GM23338 (cell line): ENCODE measurements at regions not wholly inside any gene's neighbourhood (a gene's known extent, or its start where the extent isn't known, plus 50 kb on each side); places are given as distances from the start of the nearest gene placed in this dataset.

Experiments
- ATAC-seq: fragments of 200-7000 bp; cut with Tn5 transposase; 3 replicates; pipeline ENCODE4 v1.9.1; 2020
- DNase-seq: peaks from one replicate; pipeline ENCODE4 v3.0.0-alpha.2; 2015; ENCODE audit warnings: low spot score
- H2AFZ ChIP-seq: fragments of 200-600 bp; sonication (generic); 2 replicates; pipeline ENCODE4 v1.8.0; 2016; ENCODE audit warnings: antibody characterized with exemption, mild to moderate bottlenecking, moderate library complexity
- H3F3A ChIP-seq: fragments of 200-600 bp; sonication (generic); replicated peaks from 2 replicates; pipeline ENCODE4 v1.8.0; 2017; ENCODE audit warnings: antibody characterized with exemption, mixed run types, low read depth
- H3K27ac ChIP-seq: fragments of 200-600 bp; sonication (generic); 2 replicates; pipeline ENCODE4 v1.6.1; 2016; ENCODE audit warnings: low read depth
- H3K27me3 ChIP-seq: fragments of 200-600 bp; sonication (generic); 2 replicates; pipeline ENCODE4 v1.8.0; 2016; ENCODE audit warnings: mild to moderate bottlenecking, mixed run types, moderate library complexity; ENCODE audit not compliant: insufficient read depth
- H3K36me3 ChIP-seq: fragments of 200-600 bp; sonication (generic); 2 replicates; pipeline ENCODE4 v1.8.0; 2016; ENCODE audit warnings: mild to moderate bottlenecking; ENCODE audit not compliant: insufficient read depth
- H3K4me1 ChIP-seq: fragments of 200-600 bp; sonication (generic); 2 replicates; pipeline ENCODE4 v1.8.0; 2016; ENCODE audit warnings: mild to moderate bottlenecking, moderate library complexity; ENCODE audit not compliant: insufficient read depth
- H3K4me2 ChIP-seq: fragments of 200-600 bp; sonication (generic); 2 replicates; pipeline ENCODE4 v1.7.1; 2017; ENCODE audit warnings: mixed run types
- H3K4me3 ChIP-seq: fragments of 200-600 bp; sonication (generic); 2 replicates; pipeline ENCODE4 v1.6.1; 2016; ENCODE audit warnings: mixed run types
- H3K79me2 ChIP-seq: fragments of 200-600 bp; sonication (generic); replicated peaks from 2 replicates; pipeline ENCODE4 v1.8.0; 2017; ENCODE audit warnings: mild to moderate bottlenecking; ENCODE audit not compliant: insufficient read depth
- H3K9me2 ChIP-seq: fragments of 200-600 bp; sonication (generic); 2 replicates; pipeline ENCODE4 v1.8.0; 2017; ENCODE audit not compliant: insufficient read depth
- H4K20me1 ChIP-seq: fragments of 200-600 bp; sonication (generic); replicated peaks from 2 replicates; pipeline ENCODE4 v1.8.0; 2017; ENCODE audit warnings: mild to moderate bottlenecking; ENCODE audit not compliant: insufficient read depth
- H3K27ac Mint-ChIP-seq: 2 replicates; pipeline ENCODE4 v1.8.0; 2020; ENCODE audit warnings: inconsistent platforms, mild to moderate bottlenecking, moderate library complexity, mixed read lengths
- H3K27me3 Mint-ChIP-seq: 3 replicates; pipeline ENCODE4 v1.8.0; 2022; ENCODE audit warnings: low read depth, mild to moderate bottlenecking, moderate library complexity, mixed read lengths, inconsistent platforms; ENCODE audit not compliant: insufficient read depth, poor library complexity
- H3K36me3 Mint-ChIP-seq: 3 replicates; pipeline ENCODE4 v1.8.0; 2021; ENCODE audit warnings: low read depth, mild to moderate bottlenecking, inconsistent platforms, moderate library complexity, mixed read lengths
- H3K4me1 Mint-ChIP-seq: 3 replicates; pipeline ENCODE4 v1.8.0; 2020; ENCODE audit warnings: mild to moderate bottlenecking, inconsistent platforms, mixed read lengths
- H3K4me3 Mint-ChIP-seq: 3 replicates; pipeline ENCODE4 v1.8.0; 2021; ENCODE audit warnings: moderate library complexity, mild to moderate bottlenecking, inconsistent platforms, mixed read lengths
- H3K9me3 Mint-ChIP-seq: 3 replicates; pipeline ENCODE4 v1.8.0; 2020; ENCODE audit warnings: moderate library complexity, mild to moderate bottlenecking, inconsistent platforms, mixed read lengths
- CREB1 ChIP-seq: fragments of 250-450 bp; sonication (Bioruptor Pico); IDR thresholded peaks from 2 replicates; pipeline ENCODE4 v1.5.0; 2020; ENCODE audit warnings: low read depth, mild to moderate bottlenecking, moderate library complexity
- ETS1 ChIP-seq: IDR thresholded peaks from 2 replicates; pipeline ENCODE4 v1.6.1; 2016; ENCODE audit warnings: antibody characterized with exemption
- EZH2 ChIP-seq: fragments of 200-600 bp; sonication (generic); IDR thresholded peaks from one replicate; pipeline ENCODE4 v1.8.0; 2017; ENCODE audit warnings: antibody characterized with exemption, mild to moderate bottlenecking, low read depth; ENCODE audit not compliant: unreplicated experiment
- EZH2phosphoT487 ChIP-seq: fragments of 200-600 bp; sonication (generic); IDR thresholded peaks from one replicate; pipeline ENCODE4 v1.8.1; 2018; ENCODE audit warnings: antibody characterized with exemption; ENCODE audit not compliant: unreplicated experiment
- JUNB ChIP-seq: IDR thresholded peaks from one replicate; pipeline ENCODE4 v1.6.1; 2016; ENCODE audit warnings: antibody characterized with exemption; ENCODE audit not compliant: unreplicated experiment
- POLR2AphosphoS5 ChIP-seq: IDR thresholded peaks from 2 replicates; pipeline ENCODE4 v1.6.1; 2016; ENCODE audit warnings: antibody characterized with exemption, low read depth
- STAT1 ChIP-seq: IDR thresholded peaks from one replicate; pipeline ENCODE4 v1.6.1; 2016; ENCODE audit warnings: antibody characterized with exemption; ENCODE audit not compliant: unreplicated experiment
- ZNF114 ChIP-seq: fragments of 250-450 bp; sonication (Bioruptor Pico); IDR thresholded peaks from 2 replicates; pipeline ENCODE4 v1.5.0; 2020; ENCODE audit warnings: mild to moderate bottlenecking, moderate library complexity
- ZNF331 ChIP-seq: fragments of 250-450 bp; sonication (Bioruptor Pico); IDR thresholded peaks from 2 replicates; pipeline ENCODE4 v1.5.0; 2020; ENCODE audit warnings: low read depth, mild to moderate bottlenecking, moderate library complexity
- TF ChIP-seq, protein P1 (sequence below), 2 experiments: fragments of 200-600 bp in 1 of 2; sonication (generic) in 1 of 2; conservative IDR thresholded peaks; 2 replicates each; pipeline versions ENCODE4 v1.5.1 to v1.6.1; 2016 to 2017; ENCODE audit warnings: antibody characterized with exemption in 2 of 2, low read depth in 2 of 2, mild to moderate bottlenecking in 2 of 2, moderate library complexity in 1 of 2
- TF ChIP-seq, protein P2 (sequence below): fragments of 250-450 bp; sonication (Bioruptor Pico); IDR thresholded peaks from 2 replicates; pipeline ENCODE4 v1.5.0; 2020; ENCODE audit warnings: mild to moderate bottlenecking, moderate library complexity

DNA sequence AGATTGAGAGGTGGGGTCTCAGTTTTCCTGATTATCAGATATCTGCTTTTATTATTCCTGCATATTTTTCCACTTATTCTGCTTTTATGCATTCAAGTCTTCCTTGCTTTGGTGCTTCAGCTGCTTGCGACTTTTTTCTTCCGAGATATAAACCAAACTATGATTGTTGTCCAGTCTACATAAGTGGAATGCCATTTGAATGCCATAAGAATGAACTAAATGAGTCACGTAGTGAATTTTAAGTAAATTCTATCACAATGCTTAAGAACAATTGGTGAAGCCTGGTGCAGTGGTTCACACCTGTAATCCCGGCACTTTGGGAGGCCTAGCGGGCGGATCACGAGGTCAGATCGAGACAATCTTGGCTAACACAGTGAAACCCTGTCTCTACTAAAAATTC, 189.1 kb downstream of the PCDH18 start:
- no peak overlapping the region for H3K4me2 ChIP-seq
- no peaks in the 10 kb centered on the region for H3K36me3 Mint-ChIP-seq
- no peak overlapping the region for H2AFZ ChIP-seq
- H4K20me1 ChIP-seq = no peaks in the 10 kb centered on the region
- TF ChIP-seq STAT1 = no peak
- no peaks in the 10 kb centered on the region for H3K27me3 ChIP-seq
- H3K27ac ChIP-seq = no peak overlapping the region
- no peaks in the 10 kb centered on the region for H3K79me2 ChIP-seq
- H3F3A ChIP-seq = no peaks in the 10 kb centered on the region
- H3K9me3 Mint-ChIP-seq = no peaks in the 10 kb centered on the region
- H3K36me3 ChIP-seq = no peaks in the 10 kb centered on the region
- no peak overlapping the region for H3K4me3 ChIP-seq
- H3K27ac Mint-ChIP-seq = no peak overlapping the region
- DNase-seq (no peak), ATAC-seq (no peak)
- no peaks in the 10 kb centered on the region for H3K4me1 ChIP-seq
- H3K27me3 Mint-ChIP-seq = no peaks in the 10 kb centered on the region
- H3K4me1 Mint-ChIP-seq = no peaks in the 10 kb centered on the region
- no peak overlapping the region for H3K4me3 Mint-ChIP-seq
- H3K9me2 ChIP-seq = no peaks in the 10 kb centered on the region

- Mint-ChIP-seq H3K4me3 (no peak overlapping the region), H3K36me3 (peaks cover 8% of the 10 kb centered on the region; the same call in 2 of the 3 replicates), H3K9me3 (peaks cover 17% of the 10 kb centered on the region), H3K4me1 (no peaks in the 10 kb centered on the region), H3K27ac (no peak overlapping the region), H3K27me3 (peaks cover 2% of the 10 kb centered on the region)
- H3F3A ChIP-seq = no peaks in the 10 kb centered on the region
- H3K27me3 ChIP-seq = no peaks in the 10 kb centered on the region
- no peak overlapping the region for H2AFZ ChIP-seq
- H3K36me3 ChIP-seq = no peaks in the 10 kb centered on the region
- H3K4me3 ChIP-seq = no peak overlapping the region
- H4K20me1 ChIP-seq = no peaks in the 10 kb centered on the region
- no peaks in the 10 kb centered on the region for H3K9me2 ChIP-seq
- no peaks in the 10 kb centered on the region for H3K79me2 ChIP-seq
- DNase-seq = no peak
- H3K4me2 ChIP-seq = no peak overlapping the region
- H3K4me1 ChIP-seq = no peaks in the 10 kb centered on the region
- H3K27ac ChIP-seq = no peak overlapping the region
- no peak for ATAC-seq
- no peak for TF ChIP-seq STAT1
- no peak for TF ChIP-seq ZNF331
- no peak for TF ChIP-seq ETS1
- no peak for TF ChIP-seq CREB1 (CRISPR knock-in tag)
- TF ChIP-seq, protein P1, sequence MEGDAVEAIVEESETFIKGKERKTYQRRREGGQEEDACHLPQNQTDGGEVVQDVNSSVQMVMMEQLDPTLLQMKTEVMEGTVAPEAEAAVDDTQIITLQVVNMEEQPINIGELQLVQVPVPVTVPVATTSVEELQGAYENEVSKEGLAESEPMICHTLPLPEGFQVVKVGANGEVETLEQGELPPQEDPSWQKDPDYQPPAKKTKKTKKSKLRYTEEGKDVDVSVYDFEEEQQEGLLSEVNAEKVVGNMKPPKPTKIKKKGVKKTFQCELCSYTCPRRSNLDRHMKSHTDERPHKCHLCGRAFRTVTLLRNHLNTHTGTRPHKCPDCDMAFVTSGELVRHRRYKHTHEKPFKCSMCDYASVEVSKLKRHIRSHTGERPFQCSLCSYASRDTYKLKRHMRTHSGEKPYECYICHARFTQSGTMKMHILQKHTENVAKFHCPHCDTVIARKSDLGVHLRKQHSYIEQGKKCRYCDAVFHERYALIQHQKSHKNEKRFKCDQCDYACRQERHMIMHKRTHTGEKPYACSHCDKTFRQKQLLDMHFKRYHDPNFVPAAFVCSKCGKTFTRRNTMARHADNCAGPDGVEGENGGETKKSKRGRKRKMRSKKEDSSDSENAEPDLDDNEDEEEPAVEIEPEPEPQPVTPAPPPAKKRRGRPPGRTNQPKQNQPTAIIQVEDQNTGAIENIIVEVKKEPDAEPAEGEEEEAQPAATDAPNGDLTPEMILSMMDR (conservative IDR thresholded peaks at IDR 0.05; ENCODE audit: low read depth in 2 of 2) = no peak
- TF ChIP-seq, protein P2, sequence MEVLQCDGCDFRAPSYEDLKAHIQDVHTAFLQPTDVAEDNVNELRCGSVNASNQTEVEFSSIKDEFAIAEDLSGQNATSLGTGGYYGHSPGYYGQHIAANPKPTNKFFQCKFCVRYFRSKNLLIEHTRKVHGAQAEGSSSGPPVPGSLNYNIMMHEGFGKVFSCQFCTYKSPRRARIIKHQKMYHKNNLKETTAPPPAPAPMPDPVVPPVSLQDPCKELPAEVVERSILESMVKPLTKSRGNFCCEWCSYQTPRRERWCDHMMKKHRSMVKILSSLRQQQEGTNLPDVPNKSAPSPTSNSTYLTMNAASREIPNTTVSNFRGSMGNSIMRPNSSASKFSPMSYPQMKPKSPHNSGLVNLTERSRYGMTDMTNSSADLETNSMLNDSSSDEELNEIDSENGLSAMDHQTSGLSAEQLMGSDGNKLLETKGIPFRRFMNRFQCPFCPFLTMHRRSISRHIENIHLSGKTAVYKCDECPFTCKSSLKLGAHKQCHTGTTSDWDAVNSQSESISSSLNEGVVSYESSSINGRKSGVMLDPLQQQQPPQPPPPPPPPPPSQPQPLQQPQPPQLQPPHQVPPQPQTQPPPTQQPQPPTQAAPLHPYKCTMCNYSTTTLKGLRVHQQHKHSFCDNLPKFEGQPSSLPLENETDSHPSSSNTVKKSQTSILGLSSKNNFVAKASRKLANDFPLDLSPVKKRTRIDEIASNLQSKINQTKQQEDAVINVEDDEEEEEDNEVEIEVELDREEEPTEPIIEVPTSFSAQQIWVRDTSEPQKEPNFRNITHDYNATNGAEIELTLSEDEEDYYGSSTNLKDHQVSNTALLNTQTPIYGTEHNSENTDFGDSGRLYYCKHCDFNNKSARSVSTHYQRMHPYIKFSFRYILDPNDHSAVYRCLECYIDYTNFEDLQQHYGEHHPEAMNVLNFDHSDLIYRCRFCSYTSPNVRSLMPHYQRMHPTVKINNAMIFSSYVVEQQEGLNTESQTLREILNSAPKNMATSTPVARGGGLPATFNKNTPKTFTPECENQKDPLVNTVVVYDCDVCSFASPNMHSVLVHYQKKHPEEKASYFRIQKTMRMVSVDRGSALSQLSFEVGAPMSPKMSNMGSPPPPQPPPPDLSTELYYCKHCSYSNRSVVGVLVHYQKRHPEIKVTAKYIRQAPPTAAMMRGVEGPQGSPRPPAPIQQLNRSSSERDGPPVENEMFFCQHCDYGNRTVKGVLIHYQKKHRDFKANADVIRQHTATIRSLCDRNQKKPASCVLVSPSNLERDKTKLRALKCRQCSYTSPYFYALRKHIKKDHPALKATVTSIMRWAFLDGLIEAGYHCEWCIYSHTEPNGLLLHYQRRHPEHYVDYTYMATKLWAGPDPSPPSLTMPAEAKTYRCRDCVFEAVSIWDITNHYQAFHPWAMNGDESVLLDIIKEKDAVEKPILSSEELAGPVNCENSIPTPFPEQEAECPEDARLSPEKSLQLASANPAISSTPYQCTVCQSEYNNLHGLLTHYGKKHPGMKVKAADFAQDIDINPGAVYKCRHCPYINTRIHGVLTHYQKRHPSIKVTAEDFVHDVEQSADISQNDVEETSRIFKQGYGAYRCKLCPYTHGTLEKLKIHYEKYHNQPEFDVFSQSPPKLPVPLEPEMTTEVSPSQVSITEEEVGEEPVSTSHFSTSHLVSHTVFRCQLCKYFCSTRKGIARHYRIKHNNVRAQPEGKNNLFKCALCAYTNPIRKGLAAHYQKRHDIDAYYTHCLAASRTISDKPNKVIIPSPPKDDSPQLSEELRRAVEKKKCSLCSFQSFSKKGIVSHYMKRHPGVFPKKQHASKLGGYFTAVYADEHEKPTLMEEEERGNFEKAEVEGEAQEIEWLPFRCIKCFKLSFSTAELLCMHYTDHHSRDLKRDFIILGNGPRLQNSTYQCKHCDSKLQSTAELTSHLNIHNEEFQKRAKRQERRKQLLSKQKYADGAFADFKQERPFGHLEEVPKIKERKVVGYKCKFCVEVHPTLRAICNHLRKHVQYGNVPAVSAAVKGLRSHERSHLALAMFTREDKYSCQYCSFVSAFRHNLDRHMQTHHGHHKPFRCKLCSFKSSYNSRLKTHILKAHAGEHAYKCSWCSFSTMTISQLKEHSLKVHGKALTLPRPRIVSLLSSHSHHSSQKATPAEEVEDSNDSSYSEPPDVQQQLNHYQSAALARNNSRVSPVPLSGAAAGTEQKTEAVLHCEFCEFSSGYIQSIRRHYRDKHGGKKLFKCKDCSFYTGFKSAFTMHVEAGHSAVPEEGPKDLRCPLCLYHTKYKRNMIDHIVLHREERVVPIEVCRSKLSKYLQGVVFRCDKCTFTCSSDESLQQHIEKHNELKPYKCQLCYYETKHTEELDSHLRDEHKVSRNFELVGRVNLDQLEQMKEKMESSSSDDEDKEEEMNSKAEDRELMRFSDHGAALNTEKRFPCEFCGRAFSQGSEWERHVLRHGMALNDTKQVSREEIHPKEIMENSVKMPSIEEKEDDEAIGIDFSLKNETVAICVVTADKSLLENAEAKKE (CRISPR knock-in tag) = no peak
- no peak for TF ChIP-seq JUNB
- TF ChIP-seq POLR2AphosphoS5 = no peak
- no peak for TF ChIP-seq EZH2
- TF ChIP-seq ZNF114 (CRISPR knock-in tag) = no peak
- TF ChIP-seq EZH2phosphoT487 = no peak
Observed at GRCh38 chr4:137333031-137333430, 199.3 kb downstream of the PCDH18 start.
